Lower leg skin (tissue), 3 donors: ENCODE measurements at regions not wholly inside any gene's neighbourhood (a gene's known extent, or its start where the extent isn't known, plus 50 kb on each side); places are given as distances from the start of the nearest gene placed in this dataset.

Experiments
- POLR2A ChIP-seq, 2 donors: fragments of 450-650 bp; IDR thresholded peaks; one replicate each; pipeline ENCODE4 v1.6.1; 2016 to 2017; ENCODE audit warnings: antibody characterized with exemption in 2 of 2, mild to moderate bottlenecking in 1 of 2, moderate library complexity in 1 of 2
- TF ChIP-seq, protein P1 (sequence below), 3 donors: fragments of 450-650 bp; IDR thresholded peaks; one replicate each; pipeline ENCODE4 v1.5.1; 2016; ENCODE audit warnings: antibody characterized with exemption in 3 of 3, mild to moderate bottlenecking in 3 of 3, moderate library complexity in 2 of 3

DNA sequence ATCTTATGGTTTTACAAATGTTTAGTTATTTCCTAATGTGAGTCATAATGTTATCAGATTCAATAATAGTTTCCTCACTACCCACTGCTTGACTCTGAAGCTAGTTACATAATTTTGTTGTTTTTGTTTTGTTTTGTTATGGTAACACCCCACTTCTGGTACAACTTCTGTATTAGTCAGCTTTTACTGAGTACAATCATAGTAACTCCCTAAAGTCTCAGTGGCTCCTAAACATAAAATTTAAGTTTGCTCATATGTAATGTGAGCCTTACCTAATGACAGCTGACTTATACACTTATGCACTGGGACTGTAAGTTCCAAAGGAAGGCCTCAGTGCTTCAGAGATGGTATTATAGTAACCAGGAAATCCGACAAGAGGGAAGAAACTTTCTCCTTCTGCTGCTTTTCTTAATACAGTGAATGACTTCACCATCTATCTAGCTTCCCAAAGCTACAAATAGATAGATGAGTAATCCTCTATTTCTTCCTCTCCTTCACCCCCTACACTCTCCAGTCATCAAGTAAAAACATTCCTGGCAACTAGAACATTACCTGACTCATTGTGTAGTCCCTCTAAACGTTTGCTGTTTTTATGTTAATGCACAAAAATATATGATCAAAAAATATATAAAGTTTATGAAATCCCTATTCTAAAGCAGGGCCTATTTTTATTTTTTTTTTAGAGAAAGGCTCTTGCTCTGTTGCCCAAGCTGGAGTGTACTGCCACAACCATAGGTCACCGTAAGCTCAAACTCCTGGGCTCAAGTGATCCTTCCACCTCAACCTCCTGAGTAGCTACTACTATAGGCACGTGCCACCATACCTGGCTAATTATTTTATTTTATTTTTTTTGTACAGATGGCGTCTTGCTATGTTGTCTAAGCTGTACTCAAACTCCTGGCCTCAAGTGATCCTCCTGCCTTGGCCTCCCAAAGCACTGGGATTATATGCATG, 563.0 kb downstream of the SOX6 start:
- TF ChIP-seq, protein P1, sequence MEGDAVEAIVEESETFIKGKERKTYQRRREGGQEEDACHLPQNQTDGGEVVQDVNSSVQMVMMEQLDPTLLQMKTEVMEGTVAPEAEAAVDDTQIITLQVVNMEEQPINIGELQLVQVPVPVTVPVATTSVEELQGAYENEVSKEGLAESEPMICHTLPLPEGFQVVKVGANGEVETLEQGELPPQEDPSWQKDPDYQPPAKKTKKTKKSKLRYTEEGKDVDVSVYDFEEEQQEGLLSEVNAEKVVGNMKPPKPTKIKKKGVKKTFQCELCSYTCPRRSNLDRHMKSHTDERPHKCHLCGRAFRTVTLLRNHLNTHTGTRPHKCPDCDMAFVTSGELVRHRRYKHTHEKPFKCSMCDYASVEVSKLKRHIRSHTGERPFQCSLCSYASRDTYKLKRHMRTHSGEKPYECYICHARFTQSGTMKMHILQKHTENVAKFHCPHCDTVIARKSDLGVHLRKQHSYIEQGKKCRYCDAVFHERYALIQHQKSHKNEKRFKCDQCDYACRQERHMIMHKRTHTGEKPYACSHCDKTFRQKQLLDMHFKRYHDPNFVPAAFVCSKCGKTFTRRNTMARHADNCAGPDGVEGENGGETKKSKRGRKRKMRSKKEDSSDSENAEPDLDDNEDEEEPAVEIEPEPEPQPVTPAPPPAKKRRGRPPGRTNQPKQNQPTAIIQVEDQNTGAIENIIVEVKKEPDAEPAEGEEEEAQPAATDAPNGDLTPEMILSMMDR (IDR thresholded peaks at IDR 0.05) = no peak
- no peak for TF ChIP-seq POLR2A (IDR thresholded peaks at IDR 0.05)
